GM08714 (cell line): ENCODE measurements at regions not wholly inside any gene's neighbourhood (a gene's known extent, or its start where the extent isn't known, plus 50 kb on each side); places are given as distances from the start of the nearest gene placed in this dataset.

ENCODE experiments used
- H3K4me3 ChIP-seq: fragments of 200-500 bp; sonication (Bioruptor generic); 2 replicates; pipeline ENCODE4 v1.5.1; 2014; ENCODE audit warnings: mild to moderate bottlenecking, low read length, inconsistent platforms
- ZNF274 ChIP-seq: IDR thresholded peaks from 2 replicates; pipeline ENCODE4 v1.6.1; 2012; ENCODE audit warnings: mild to moderate bottlenecking, low read depth, low read length

GRCh38 chr14:97840159-97840558, 1043.0 kb downstream of the VRK1 start:
- TF ChIP-seq ZNF274: no peak
- no peak overlapping the region for H3K4me3 ChIP-seq

DNA sequence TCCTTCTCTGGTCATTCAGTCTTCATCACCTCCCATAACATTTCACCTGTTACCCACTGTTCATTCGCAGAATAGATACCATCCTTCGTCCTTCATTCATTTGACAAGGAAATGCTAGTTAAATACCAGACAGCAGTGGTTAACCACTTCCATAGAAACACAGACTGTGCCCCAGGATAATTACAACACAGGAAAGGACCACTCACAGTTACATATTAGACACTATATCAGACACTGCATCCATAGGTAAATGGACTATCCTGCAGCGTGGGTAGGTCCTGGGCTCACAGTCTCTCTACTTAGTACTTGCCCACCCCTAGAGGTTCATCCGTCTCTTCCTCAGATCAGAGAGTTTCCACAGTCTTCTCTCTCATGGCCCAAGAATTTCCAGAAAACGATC, 1044.6 kb downstream of the VRK1 start:
- no peak overlapping the region for H3K4me3 ChIP-seq
- TF ChIP-seq ZNF274: no peak

DNA sequence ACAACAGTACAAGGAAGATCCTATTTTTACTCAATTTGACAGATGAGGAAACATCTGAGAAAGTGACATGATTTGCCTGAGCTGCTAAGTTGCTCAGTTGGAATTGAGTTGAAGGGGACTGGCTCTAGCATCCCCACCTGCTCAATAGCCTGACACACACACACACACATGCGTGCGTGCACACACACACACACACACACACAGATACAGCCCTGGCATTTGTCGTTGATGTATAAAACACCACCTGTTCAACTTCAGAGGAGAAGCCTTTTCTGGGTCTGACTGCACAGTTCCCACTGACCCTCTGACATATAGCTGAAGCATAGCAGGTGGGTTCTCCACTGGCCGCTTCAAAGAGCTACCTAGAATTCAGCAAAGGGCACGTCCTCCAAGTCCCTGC, 1045.9 kb downstream of the VRK1 start:
- no peak for TF ChIP-seq ZNF274
- H3K4me3 ChIP-seq: no peak overlapping the region

GRCh38 chr14:97844042-97844441, 1046.9 kb downstream of the VRK1 start:
- no peak for TF ChIP-seq ZNF274

GRCh38 chr14:97846156-97846555, 1049.0 kb downstream of the VRK1 start:
- TF ChIP-seq ZNF274: no peak
- no peak overlapping the region for H3K4me3 ChIP-seq

More at GRCh38 chr14:97844042-97844441, 1046.9 kb downstream of the VRK1 start:
- no peak overlapping the region for H3K4me3 ChIP-seq

DNA sequence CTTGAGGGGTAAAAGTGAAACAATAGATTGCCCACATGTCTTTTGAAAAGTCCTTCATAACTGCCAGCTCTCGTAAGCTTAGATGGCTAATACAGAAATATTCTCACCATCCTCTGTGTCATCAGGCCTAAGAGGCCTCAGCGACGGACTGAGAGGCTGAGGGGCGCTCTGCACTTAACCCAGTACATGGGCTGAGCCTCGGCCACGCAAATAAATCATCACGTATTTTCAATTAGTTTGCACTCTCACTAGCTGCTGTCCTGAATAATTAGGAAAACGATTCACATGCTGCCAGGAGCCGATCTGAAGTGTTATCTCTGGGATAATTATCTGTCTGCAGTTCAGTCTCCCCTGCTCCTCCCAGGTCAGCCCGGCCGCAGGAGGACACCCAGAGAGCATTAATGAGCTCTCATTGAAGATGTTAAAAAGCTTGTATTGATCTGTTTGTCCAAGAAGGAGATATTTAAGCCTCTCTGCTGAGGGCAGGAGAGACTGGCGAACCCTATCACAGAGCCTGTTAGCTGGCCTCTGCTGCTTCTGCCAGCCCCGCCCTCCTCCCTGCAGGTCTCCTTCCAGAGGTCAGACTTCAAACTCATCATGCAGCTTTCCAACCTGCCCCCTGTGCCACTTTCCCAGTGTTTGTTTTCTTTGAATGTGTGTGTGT, 1051.3 kb downstream of the VRK1 start:
- no peak overlapping the region for H3K4me3 ChIP-seq
- no peak for TF ChIP-seq ZNF274

GRCh38 chr14:97850466-97850865, 1053.3 kb downstream of the VRK1 start:
- no peak for TF ChIP-seq ZNF274
- H3K4me3 ChIP-seq: no peak overlapping the region

DNA sequence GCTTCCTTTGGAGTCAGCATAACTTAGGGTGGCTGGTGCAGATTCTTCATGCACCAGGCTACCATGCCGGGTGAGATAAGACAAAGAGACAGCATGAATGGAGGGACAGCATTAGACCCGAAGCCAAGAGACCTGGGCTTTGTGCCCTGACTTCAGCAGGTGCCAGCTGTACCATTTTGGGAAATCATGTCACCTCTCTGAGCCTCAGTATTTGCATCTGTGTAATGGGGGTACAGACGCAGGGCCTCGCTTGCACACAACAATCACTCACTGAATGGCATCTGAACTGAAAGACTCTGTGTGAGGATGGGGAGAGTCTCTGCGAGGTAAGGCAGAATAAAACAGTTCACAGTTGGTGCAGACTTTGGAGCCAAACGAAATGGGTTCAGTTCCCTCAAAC, 1053.7 kb downstream of the VRK1 start:
- no peak for TF ChIP-seq ZNF274

DNA sequence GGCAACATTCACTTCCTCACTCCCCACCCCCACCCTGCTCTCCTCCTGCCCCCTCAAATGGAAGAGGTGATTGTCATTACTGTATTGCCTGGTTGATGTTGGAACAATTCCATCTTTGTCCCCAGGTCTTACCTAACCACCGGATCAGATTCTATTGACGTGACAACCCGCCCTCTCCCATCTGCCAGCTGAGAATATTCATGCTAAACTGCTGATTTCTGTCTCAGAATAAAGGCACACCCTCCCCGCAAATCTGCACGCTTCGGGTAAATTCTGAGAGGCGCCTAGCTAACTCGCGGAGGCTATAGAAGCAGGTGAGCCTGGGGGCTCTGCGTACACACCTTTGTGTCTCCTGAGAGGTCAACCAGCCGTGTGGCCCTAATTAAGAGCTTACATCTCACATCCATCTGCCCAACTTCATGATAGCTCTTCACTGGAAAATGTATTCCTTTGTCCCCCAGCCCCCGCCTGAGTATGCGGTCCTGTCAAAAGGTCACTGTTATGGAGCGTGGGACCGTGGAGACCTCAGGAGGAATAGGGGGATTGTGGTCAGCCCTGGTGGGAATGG, 1054.3 kb downstream of the VRK1 start:
- no peak overlapping the region for H3K4me3 ChIP-seq
- TF ChIP-seq ZNF274: no peak

More for the DNA sequence above, 1053.7 kb downstream of the VRK1 start:
- no peak overlapping the region for H3K4me3 ChIP-seq

DNA sequence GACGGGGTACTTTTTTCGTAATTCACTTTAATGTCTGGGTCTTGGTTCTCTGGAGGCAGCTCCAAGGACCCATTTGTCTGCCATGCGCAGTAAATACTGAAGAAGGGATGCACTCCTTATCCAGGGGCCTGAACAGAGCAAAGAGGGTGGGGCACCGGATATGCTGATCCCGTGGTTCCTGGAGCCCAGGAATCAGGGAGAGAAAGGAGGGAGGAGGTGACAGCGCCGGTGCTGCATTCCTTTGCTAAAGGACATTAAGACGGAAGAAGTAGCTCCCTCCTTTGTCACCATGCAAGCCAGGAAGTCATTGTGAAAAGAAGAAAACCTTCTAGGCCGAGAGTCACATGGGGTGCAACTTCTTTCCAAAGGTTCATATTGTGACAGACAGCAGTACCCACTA, 1057.7 kb downstream of the VRK1 start:
- no peak overlapping the region for H3K4me3 ChIP-seq
- TF ChIP-seq ZNF274: no peak

- no peak for TF ChIP-seq ZNF274
- H3K4me3 ChIP-seq: no peak overlapping the region
These were observed 1069.0 kb downstream of the VRK1 start for GRCh38 chr14:97866195-97866594.

GRCh38 chr14:97866664-97867063, 1069.5 kb downstream of the VRK1 start:
- H3K4me3 ChIP-seq: no peak overlapping the region
- TF ChIP-seq ZNF274: no peak

GRCh38 chr14:97873291-97873690, 1076.1 kb downstream of the VRK1 start:
- H3K4me3 ChIP-seq: no peak overlapping the region
- no peak for TF ChIP-seq ZNF274

- TF ChIP-seq ZNF274: no peak
- no peak overlapping the region for H3K4me3 ChIP-seq
These were observed 1077.2 kb downstream of the VRK1 start for GRCh38 chr14:97874394-97874793.

DNA sequence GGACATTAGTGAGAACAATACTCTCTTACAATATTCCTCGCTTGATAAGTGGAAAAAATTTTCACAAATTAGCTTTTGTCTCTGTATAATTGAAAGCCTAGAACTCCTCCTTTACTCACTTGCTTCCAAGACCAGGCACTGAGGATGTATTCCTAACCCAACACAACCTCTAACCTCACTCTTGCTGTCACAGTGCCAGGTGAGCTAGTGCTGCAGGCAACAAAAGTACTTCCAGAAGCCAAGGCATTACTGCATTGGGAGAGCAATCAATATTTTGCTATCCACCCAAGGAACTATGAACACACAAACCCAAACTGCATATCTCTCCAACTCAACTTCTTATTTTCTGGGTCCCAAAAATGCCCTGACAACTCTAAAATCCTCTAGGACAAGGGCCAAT, 1081.0 kb downstream of the VRK1 start:
- H3K4me3 ChIP-seq: no peak overlapping the region
- no peak for TF ChIP-seq ZNF274

- no peak overlapping the region for H3K4me3 ChIP-seq
- no peak for TF ChIP-seq ZNF274
These were observed 1081.5 kb downstream of the VRK1 start for GRCh38 chr14:97878727-97879126.
